ENCODE measurements at regions not wholly inside any gene's neighbourhood (a gene's known extent, or its start where the extent isn't known, plus 50 kb on each side); places are given as distances from the start of the nearest gene placed in this dataset.
"Not testable (repeated sequence)": the region's sequence is repeated elsewhere in the genome, so short reads cannot be mapped to it uniquely, and the experiment has no call there.

- DNase-seq = not testable (repeated sequence)
These were observed 86.2 kb downstream of the OR2B2 start for GRCh38 chr6:27825848-27826611.

GRCh38 chr6:27825025-27825793 lies 87.0 kb downstream of the OR2B2 start:
- DNase-seq = no peak

GRCh38 chr6:27824211-27825024 lies 87.8 kb downstream of the OR2B2 start:
- peak; percentile 87 for DNase-seq

GRCh38 chr6:27823714-27824210 lies 88.4 kb downstream of the OR2B2 start:
- DNase-seq = peak; percentile 82

- no peak for DNase-seq
These were observed 95.3 kb downstream of the OR2B2 start for GRCh38 chr6:27816906-27817305.

GRCh38 chr6:27814665-27815424 lies 97.4 kb downstream of the OR2B2 start:
- peak; percentile 93 for DNase-seq

GRCh38 chr6:27814415-27814664 lies 97.9 kb downstream of the OR2B2 start:
- DNase-seq = not testable (repeated sequence)

- DNase-seq = peak; percentile 45
These were observed 99.2 kb downstream of the OR2B2 start for GRCh38 chr6:27812805-27813492.

GRCh38 chr6:27812078-27812804 lies 100.0 kb downstream of the OR2B2 start:
- no peak for DNase-seq

GRCh38 chr6:27811451-27811772 lies 100.8 kb downstream of the OR2B2 start:
- DNase-seq = no peak

GRCh38 chr6:27810768-27811450 lies 101.3 kb downstream of the OR2B2 start:
- DNase-seq = peak; percentile 71

GRCh38 chr6:27809939-27810767 lies 102.0 kb downstream of the OR2B2 start:
- peak; percentile 95 for DNase-seq

GRCh38 chr6:27809067-27809938 lies 102.9 kb downstream of the OR2B2 start:
- no peak for DNase-seq

GRCh38 chr6:27808242-27809066 lies 103.7 kb downstream of the OR2B2 start:
- peak; percentile 72 for DNase-seq

GRCh38 chr6:27807441-27808241 lies 104.6 kb downstream of the OR2B2 start:
- peak; percentile 93 for DNase-seq

GRCh38 chr6:27806981-27807440 lies 105.2 kb downstream of the OR2B2 start:
- DNase-seq = peak; percentile 66

GRCh38 chr6:27805347-27805746 lies 106.8 kb downstream of the OR2B2 start:
- no peak for DNase-seq
